ENCODE measurements at regions not wholly inside any gene's neighbourhood (a gene's known extent, or its start where the extent isn't known, plus 50 kb on each side); places are given as distances from the start of the nearest gene placed in this dataset.

GRCh38 chr2:126966601-126967000 is 67.9 kb downstream of the TEX51 start:
- TF ChIP-seq CTCF (IDR thresholded peaks at IDR 0.05) = no peak
- no peak for TF ChIP-seq POLR2A (IDR thresholded peaks at IDR 0.05)
